ENCODE measurements at regions not wholly inside any gene's neighbourhood (a gene's known extent, or its start where the extent isn't known, plus 50 kb on each side); places are given as distances from the start of the nearest gene placed in this dataset.

GRCh38 chr3:59443618-59444293 is 393.9 kb upstream of the CFAP20DC start:
- DNase-seq, result no peak

- DNase-seq, result no peak
Measured at GRCh38 chr3:59442046-59442445, 392.2 kb upstream of the CFAP20DC start.

GRCh38 chr3:59440285-59441028 is 390.6 kb upstream of the CFAP20DC start:
- no peak for DNase-seq

- DNase-seq, result no peak
Measured at GRCh38 chr3:59438492-59438891, 388.7 kb upstream of the CFAP20DC start.

- no peak for DNase-seq
Measured at GRCh38 chr3:59436164-59436958, 386.5 kb upstream of the CFAP20DC start.

GRCh38 chr3:59433546-59433945 is 383.7 kb upstream of the CFAP20DC start:
- no peak for DNase-seq

- no peak for DNase-seq
Measured at GRCh38 chr3:59432665-59433064, 382.8 kb upstream of the CFAP20DC start.

- DNase-seq, result no peak
Measured at GRCh38 chr3:59430341-59430740, 380.5 kb upstream of the CFAP20DC start.

- no peak for DNase-seq
Measured at GRCh38 chr3:59429198-59429597, 379.4 kb upstream of the CFAP20DC start.

GRCh38 chr3:59426821-59427565 is 377.2 kb upstream of the CFAP20DC start:
- DNase-seq, result peak; percentile 67 to 68

- DNase-seq, result no peak
Measured at GRCh38 chr3:59425942-59426341, 376.1 kb upstream of the CFAP20DC start.

- no peak for DNase-seq
Measured at GRCh38 chr3:59425371-59425770, 375.5 kb upstream of the CFAP20DC start.

GRCh38 chr3:59424268-59425010 is 374.6 kb upstream of the CFAP20DC start:
- DNase-seq, result peak in 1 of 2 donors; percentile 12

GRCh38 chr3:59423707-59424106 is 373.9 kb upstream of the CFAP20DC start:
- no peak for DNase-seq

- no peak for DNase-seq
Measured at GRCh38 chr3:59422312-59422711, 372.5 kb upstream of the CFAP20DC start.

GRCh38 chr3:59418836-59419235 is 369.0 kb upstream of the CFAP20DC start:
- DNase-seq, result no peak

- DNase-seq, result no peak
Measured at GRCh38 chr3:59412516-59412915, 362.7 kb upstream of the CFAP20DC start.

GRCh38 chr3:59411694-59412093 is 361.9 kb upstream of the CFAP20DC start:
- no peak for DNase-seq

- DNase-seq, result no peak
Measured at GRCh38 chr3:59411186-59411585, 361.4 kb upstream of the CFAP20DC start.

- no peak for DNase-seq
Measured at GRCh38 chr3:59408047-59408624, 358.3 kb upstream of the CFAP20DC start.

- no peak for DNase-seq
Measured at GRCh38 chr3:59407425-59407824, 357.6 kb upstream of the CFAP20DC start.

- DNase-seq, result no peak
Measured at GRCh38 chr3:59406943-59407342, 357.1 kb upstream of the CFAP20DC start.
